ENCODE measurements at regions not wholly inside any gene's neighbourhood (a gene's known extent, or its start where the extent isn't known, plus 50 kb on each side); places are given as distances from the start of the nearest gene placed in this dataset.

- no peak overlapping the region for H3K27ac ChIP-seq
Observed at GRCh38 chr4:166172619-166173018, 299.6 kb downstream of the TLL1 start.

GRCh38 chr4:166174717-166175490 is 301.9 kb downstream of the TLL1 start:
- Histone ChIP-seq H3K9me3 (no peaks in the 10 kb centered on the region), H3K4me1 (no peaks in the 10 kb centered on the region), H3K4me3 (no peak overlapping the region), H3K27me3 (no peaks in the 10 kb centered on the region), H3K36me3 (no peaks in the 10 kb centered on the region), H3K27ac (no peak overlapping the region)
- in situ Hi-C loops (cut with MboI; ENCODE audit: low pct_ligation_motif_present in 1 of 4, low pct_unique_long_range_greater_than_20kb in 1 of 4, low sequenced_read_pairs in 3 of 4) = loop anchor here in 2 of 4 donors (25.0 kb wide), 1 partner anchor 412 kb away; no protein-coding TSS in a partner anchor
- intact Hi-C loops (cut with DNase I; ENCODE audit: low total_unique reads) = no loop called here
- 68 to 77% methylated on average over 4 of the region's 4 CpGs for whole genome bisulfite sequencing, 2 donors (ENCODE audit: low coverage in 1 of 2)
- TF ChIP-seq EP300 (IDR thresholded peaks at IDR 0.05; ENCODE audit: low read depth) (no peak), POLR2AphosphoS5 (IDR thresholded peaks at IDR 0.05) (no peak), POLR2A (IDR thresholded peaks at IDR 0.05) (no peak), CTCF (IDR thresholded peaks at IDR 0.05) (no peak)
- DNase-seq = no peak

More at GRCh38 chr4:166172619-166173018, 299.6 kb downstream of the TLL1 start:
- Histone ChIP-seq H3K4me3 (no peak overlapping the region), H3K36me3 (no peaks in the 10 kb centered on the region), H3K27me3 (no peaks in the 10 kb centered on the region), H3K9me3 (no peaks in the 10 kb centered on the region), H3K4me1 (no peaks in the 10 kb centered on the region)
- intact Hi-C loops (cut with DNase I; ENCODE audit: low total_unique reads) (no loop called here), in situ Hi-C loops (cut with MboI; ENCODE audit: low pct_ligation_motif_present in 1 of 4, low pct_unique_long_range_greater_than_20kb in 1 of 4, low sequenced_read_pairs in 3 of 4) (loop anchor here in 2 of 4 donors (25.0 kb wide), 1 partner anchor 415 kb away; no protein-coding TSS in a partner anchor)
- WGBS, 2 donors (ENCODE audit: low coverage in 1 of 2) = 13 to 44% methylated on average over 2 of the region's 2 CpGs
- no peak for TF ChIP-seq EP300 (IDR thresholded peaks at IDR 0.05; ENCODE audit: low read depth)
- no peak for TF ChIP-seq POLR2AphosphoS5 (IDR thresholded peaks at IDR 0.05)
- no peak for TF ChIP-seq CTCF (IDR thresholded peaks at IDR 0.05)
- TF ChIP-seq POLR2A (IDR thresholded peaks at IDR 0.05) = no peak
- no peak for DNase-seq

GRCh38 chr4:166182145-166182544 is 309.1 kb downstream of the TLL1 start:
- DNase-seq = no peak
- intact Hi-C loops (cut with DNase I; ENCODE audit: low total_unique reads) (no loop called here), in situ Hi-C loops (cut with MboI; ENCODE audit: low pct_ligation_motif_present in 1 of 4, low pct_unique_long_range_greater_than_20kb in 1 of 4, low sequenced_read_pairs in 3 of 4) (no loop called here)
- Histone ChIP-seq H3K27ac (no peak overlapping the region), H3K4me1 (no peaks in the 10 kb centered on the region), H3K27me3 (no peaks in the 10 kb centered on the region), H3K36me3 (no peaks in the 10 kb centered on the region), H3K4me3 (no peak overlapping the region), H3K9me3 (no peaks in the 10 kb centered on the region)
- TF ChIP-seq POLR2A (IDR thresholded peaks at IDR 0.05) = no peak
- no peak for TF ChIP-seq CTCF (IDR thresholded peaks at IDR 0.05)
- TF ChIP-seq EP300 (IDR thresholded peaks at IDR 0.05; ENCODE audit: low read depth) = no peak
- TF ChIP-seq POLR2AphosphoS5 (IDR thresholded peaks at IDR 0.05) = no peak
- 65% methylated on average over 2 of the region's 2 CpGs; no CpG with 5 or more reads in 1 of the 2 donors for WGBS, 2 donors (ENCODE audit: low coverage in 1 of 2)

GRCh38 chr4:166195101-166195500 is 322.1 kb downstream of the TLL1 start:
- in situ Hi-C loops (cut with MboI; ENCODE audit: low pct_ligation_motif_present in 1 of 4, low pct_unique_long_range_greater_than_20kb in 1 of 4, low sequenced_read_pairs in 3 of 4) = no loop called here
- DNase-seq = no peak

More at GRCh38 chr4:166195101-166195500, 322.1 kb downstream of the TLL1 start:
- H3K36me3 ChIP-seq = no peaks in the 10 kb centered on the region
- H3K4me3 ChIP-seq = no peak overlapping the region
- TF ChIP-seq POLR2A (IDR thresholded peaks at IDR 0.05) = no peak
- no peak for TF ChIP-seq EP300 (IDR thresholded peaks at IDR 0.05; ENCODE audit: low read depth)
- no peak for TF ChIP-seq CTCF (IDR thresholded peaks at IDR 0.05)
- TF ChIP-seq POLR2AphosphoS5 (IDR thresholded peaks at IDR 0.05) = no peak
- intact Hi-C loops (cut with DNase I; ENCODE audit: low total_unique reads) = no loop called here
- H3K9me3 ChIP-seq = no peaks in the 10 kb centered on the region
- no peak overlapping the region for H3K27ac ChIP-seq
- no peaks in the 10 kb centered on the region for H3K4me1 ChIP-seq
- no peaks in the 10 kb centered on the region for H3K27me3 ChIP-seq
